ENCODE measurements at regions not wholly inside any gene's neighbourhood (a gene's known extent, or its start where the extent isn't known, plus 50 kb on each side); places are given as distances from the start of the nearest gene placed in this dataset.

DNA sequence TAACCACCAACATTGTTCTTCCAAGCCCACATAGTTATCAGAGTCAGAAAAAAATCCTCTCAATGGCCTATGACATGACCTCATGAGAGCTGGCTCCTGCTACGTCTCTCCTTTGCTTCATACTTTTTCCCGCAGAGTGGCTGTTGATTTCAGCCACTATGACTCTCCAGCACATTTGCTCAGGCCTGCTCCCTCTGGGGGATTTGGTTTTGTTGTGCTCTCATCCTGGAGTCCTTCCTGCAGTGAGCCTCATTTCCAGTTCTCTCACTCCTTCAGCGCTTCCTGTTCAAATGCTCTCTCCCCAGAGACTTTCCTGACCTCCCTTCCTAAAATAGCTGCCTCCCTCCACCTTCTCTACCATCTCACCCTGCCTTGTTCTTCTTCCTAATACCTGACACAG lies 72.0 kb upstream of the USP29 start:
- H3K4me3 ChIP-seq (replicated peaks; ENCODE audit: low read depth, low read length): no peak overlapping the region
- TF ChIP-seq, protein P1, sequence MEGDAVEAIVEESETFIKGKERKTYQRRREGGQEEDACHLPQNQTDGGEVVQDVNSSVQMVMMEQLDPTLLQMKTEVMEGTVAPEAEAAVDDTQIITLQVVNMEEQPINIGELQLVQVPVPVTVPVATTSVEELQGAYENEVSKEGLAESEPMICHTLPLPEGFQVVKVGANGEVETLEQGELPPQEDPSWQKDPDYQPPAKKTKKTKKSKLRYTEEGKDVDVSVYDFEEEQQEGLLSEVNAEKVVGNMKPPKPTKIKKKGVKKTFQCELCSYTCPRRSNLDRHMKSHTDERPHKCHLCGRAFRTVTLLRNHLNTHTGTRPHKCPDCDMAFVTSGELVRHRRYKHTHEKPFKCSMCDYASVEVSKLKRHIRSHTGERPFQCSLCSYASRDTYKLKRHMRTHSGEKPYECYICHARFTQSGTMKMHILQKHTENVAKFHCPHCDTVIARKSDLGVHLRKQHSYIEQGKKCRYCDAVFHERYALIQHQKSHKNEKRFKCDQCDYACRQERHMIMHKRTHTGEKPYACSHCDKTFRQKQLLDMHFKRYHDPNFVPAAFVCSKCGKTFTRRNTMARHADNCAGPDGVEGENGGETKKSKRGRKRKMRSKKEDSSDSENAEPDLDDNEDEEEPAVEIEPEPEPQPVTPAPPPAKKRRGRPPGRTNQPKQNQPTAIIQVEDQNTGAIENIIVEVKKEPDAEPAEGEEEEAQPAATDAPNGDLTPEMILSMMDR (IDR thresholded peaks at IDR 0.05; ENCODE audit: low read length, missing control alignments): no peak

DNA sequence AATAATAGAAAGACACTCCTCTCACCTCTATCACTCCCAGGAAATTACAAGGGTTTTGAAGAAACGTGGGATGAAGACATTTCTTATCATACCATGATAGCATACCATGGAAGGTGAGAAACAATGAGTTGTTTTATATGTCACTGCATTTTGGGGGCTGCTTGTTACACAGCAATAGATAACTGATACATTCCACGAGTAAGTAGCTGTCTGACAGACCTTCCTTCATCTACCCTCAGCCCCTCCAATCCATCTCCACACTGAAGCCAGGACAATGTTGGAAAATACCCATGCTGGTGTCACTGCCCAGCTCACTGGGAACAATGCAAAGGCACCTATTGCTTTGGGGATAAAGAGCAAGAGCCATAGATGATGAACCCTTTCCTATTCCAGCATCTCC lies 68.9 kb upstream of the USP29 start:
- H3K4me3 ChIP-seq (replicated peaks; ENCODE audit: low read depth, low read length): no peak overlapping the region
- TF ChIP-seq, protein P1 (IDR thresholded peaks at IDR 0.05; ENCODE audit: low read length, missing control alignments): no peak
- DNase-seq (ENCODE audit: low read depth): no peak

More for the DNA sequence above, 72.0 kb upstream of the USP29 start:
- DNase-seq (ENCODE audit: low read depth): no peak

DNA sequence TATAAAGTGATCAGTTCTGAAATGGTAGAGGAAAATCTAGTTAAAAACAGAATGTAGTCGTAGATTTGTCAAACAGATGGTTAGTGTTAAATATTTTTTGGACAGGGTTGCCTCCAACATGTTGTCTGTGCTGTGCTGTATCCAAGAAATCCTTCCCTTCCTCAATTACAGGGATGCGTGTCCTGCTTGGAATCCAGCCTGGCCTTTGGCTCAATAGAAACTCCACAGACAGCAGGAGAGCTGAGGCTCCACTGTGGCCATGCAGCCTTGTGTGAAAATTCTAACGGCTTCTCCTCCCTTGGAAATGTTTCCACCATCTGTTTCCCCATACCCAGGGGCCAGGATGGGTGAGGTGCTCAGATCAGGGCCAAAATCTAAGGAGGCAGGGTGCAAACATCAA lies 67.7 kb upstream of the USP29 start:
- TF ChIP-seq, protein P1 (IDR thresholded peaks at IDR 0.05; ENCODE audit: low read length, missing control alignments): no peak
- H3K4me3 ChIP-seq (replicated peaks; ENCODE audit: low read depth, low read length): no peak overlapping the region
- DNase-seq (ENCODE audit: low read depth): no peak

DNA sequence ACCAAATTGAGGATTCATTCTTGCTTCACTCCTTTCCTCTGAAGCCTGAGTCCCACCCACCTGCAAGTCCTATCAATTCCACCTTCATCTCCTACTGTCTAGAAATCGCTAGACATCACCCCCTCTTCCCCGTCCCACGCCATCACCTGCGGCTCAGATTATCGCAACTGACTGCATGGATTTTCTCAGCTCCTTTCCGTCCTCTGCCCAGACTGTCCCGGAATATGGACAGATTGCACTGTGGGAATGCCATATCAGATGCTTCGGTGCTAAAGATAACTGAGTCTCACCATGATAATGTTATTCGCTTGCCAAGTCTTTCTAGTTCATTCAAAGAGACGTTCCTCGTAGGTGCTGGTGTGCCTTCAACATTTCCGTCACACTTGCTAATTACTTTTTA lies 66.4 kb upstream of the USP29 start:
- DNase-seq (ENCODE audit: low read depth): no peak
- TF ChIP-seq, protein P1 (IDR thresholded peaks at IDR 0.05; ENCODE audit: low read length, missing control alignments): no peak
- H3K4me3 ChIP-seq (replicated peaks; ENCODE audit: low read depth, low read length): no peak overlapping the region

DNA sequence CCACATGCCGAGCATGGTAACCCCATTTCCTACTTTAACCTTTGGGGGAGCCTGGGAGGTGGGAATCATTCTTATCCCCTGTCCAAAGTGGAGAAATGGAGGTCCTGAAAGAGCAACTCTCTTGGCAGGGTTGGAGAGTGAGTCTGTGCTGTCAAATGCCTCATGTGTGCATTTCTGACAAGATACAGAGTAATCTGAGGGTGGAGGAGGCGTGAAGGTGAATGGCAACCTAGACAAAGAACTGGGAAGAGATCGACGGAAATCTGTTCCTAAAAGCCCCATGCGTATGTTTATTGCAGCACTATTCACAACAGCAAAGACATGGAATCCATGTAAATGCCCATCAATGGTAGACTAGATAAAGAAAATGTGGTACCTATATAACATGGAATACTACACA lies 63.8 kb upstream of the USP29 start:
- TF ChIP-seq, protein P1 (IDR thresholded peaks at IDR 0.05; ENCODE audit: low read length, missing control alignments): no peak
- no peak for DNase-seq (ENCODE audit: low read depth)
- no peak overlapping the region for H3K4me3 ChIP-seq (replicated peaks; ENCODE audit: low read depth, low read length)

DNA sequence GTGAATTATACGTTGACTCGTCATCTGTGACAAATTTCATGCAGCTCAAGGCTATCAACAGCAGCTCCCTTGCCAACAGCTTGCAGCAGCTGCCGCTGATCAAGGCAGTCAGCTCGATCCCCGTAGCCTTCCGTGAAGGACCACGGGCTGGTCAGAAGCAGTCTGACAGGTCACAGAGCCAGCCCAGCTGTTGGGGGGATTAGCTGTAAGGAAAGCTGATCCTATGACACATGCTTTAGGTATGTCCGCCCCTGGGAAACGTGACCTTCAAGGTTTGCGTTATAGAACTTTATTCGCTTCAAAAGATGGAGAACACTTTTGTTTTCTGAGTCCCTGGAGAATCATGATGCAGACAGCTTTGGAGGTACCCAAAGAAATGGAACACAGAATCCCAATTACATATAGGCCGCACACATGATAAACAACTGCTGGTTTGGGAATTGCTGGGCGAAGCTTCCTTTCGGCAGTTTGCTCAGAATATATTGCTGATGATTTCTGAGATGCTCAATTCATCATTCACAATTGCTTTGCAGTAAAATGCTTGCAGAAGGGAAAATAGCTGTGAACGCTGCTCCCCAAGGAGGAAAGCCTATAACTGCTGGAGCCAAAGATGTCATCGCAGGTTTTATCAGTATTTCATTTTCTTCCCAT lies 62.6 kb upstream of the USP29 start:
- H3K4me3 ChIP-seq (replicated peaks; ENCODE audit: low read depth, low read length): no peak overlapping the region
- peak; percentile 20 for DNase-seq (ENCODE audit: low read depth)

More for the DNA sequence above, 62.6 kb upstream of the USP29 start:
- TF ChIP-seq, protein P1 (IDR thresholded peaks at IDR 0.05; ENCODE audit: low read length, missing control alignments): no peak

Data from fibroblast of pulmonary artery (primary cell).